RWPE2 (cell line): ENCODE measurements at regions not wholly inside any gene's neighbourhood (a gene's known extent, or its start where the extent isn't known, plus 50 kb on each side); places are given as distances from the start of the nearest gene placed in this dataset.
A peak's percentile ranks its signal among the peaks of the same experiment; 100 is the strongest.
"Not testable (repeated sequence)": the region's sequence is repeated elsewhere in the genome, so short reads cannot be mapped to it uniquely, and the experiment has no call there.

ENCODE experiments used
- ATAC-seq: fragments of 200-7000 bp; cut with Tn5 transposase; 3 replicates; pipeline ENCODE4 v1.9.1; 2021; ENCODE audit warnings: low read depth
- DNase-seq: peaks from one replicate; pipeline ENCODE4 v3.0.0-alpha.2; 2020; ENCODE audit warnings: low spot score
- H3K27ac ChIP-seq: fragments of 450-650 bp; 2 replicates; pipeline ENCODE4 v1.5.1; 2017; ENCODE audit warnings: mild to moderate bottlenecking; ENCODE audit not compliant: poor library complexity, severe bottlenecking
- H3K27me3 ChIP-seq: fragments of 250-450 bp; sonication (Bioruptor Pico); 2 replicates; pipeline ENCODE4 v1.5.1; 2021; ENCODE audit warnings: mild to moderate bottlenecking, moderate library complexity; ENCODE audit not compliant: insufficient read depth, poor library complexity, severe bottlenecking
- H3K36me3 ChIP-seq: fragments of 250-450 bp; sonication (Bioruptor Pico); 2 replicates; pipeline ENCODE4 v1.5.1; 2020; ENCODE audit warnings: low read depth, mild to moderate bottlenecking, moderate library complexity
- H3K4me1 ChIP-seq: fragments of 250-450 bp; sonication (Bioruptor Pico); 2 replicates; pipeline ENCODE4 v1.5.1; 2021; ENCODE audit warnings: mild to moderate bottlenecking, moderate library complexity; ENCODE audit not compliant: insufficient read depth, poor library complexity, severe bottlenecking
- H3K4me3 ChIP-seq: fragments of 250-450 bp; sonication (Bioruptor Pico); 2 replicates; pipeline ENCODE4 v1.5.1; 2021; ENCODE audit warnings: mild to moderate bottlenecking, moderate library complexity; ENCODE audit not compliant: severe bottlenecking
- H3K9me3 ChIP-seq: fragments of 250-450 bp; sonication (Bioruptor Pico); 2 replicates; pipeline ENCODE4 v1.5.1; 2021; ENCODE audit warnings: mild to moderate bottlenecking, moderate library complexity; ENCODE audit not compliant: severe bottlenecking
- CTCF ChIP-seq: fragments of 450-650 bp; IDR thresholded peaks from one replicate; pipeline ENCODE4 v1.5.1; 2017; ENCODE audit warnings: mild to moderate bottlenecking, moderate library complexity; ENCODE audit not compliant: poor library complexity, severe bottlenecking

- no peak overlapping the region for H3K4me3 ChIP-seq
- DNase-seq, result no peak
- TF ChIP-seq CTCF, result no peak
- ATAC-seq, result 0 out of 3 replicates have a peak, but pooled peaks have one; percentile 45
- H3K36me3 ChIP-seq, result no peaks in the 10 kb centered on the region
- H3K27me3 ChIP-seq, result no peaks in the 10 kb centered on the region
- H3K9me3 ChIP-seq, result peaks cover 21% of the 10 kb centered on the region
- no peaks in the 10 kb centered on the region for H3K4me1 ChIP-seq
- H3K27ac ChIP-seq, result no peak overlapping the region
Measured at GRCh38 chr2:89837962-89838625, 1146.6 kb downstream of the RPIA start.

GRCh38 chr2:89840175-89840574 lies 1148.7 kb downstream of the RPIA start:
- H3K27me3 ChIP-seq, ATAC-seq, H3K36me3 ChIP-seq, H3K27ac ChIP-seq, H3K4me3 ChIP-seq, H3K4me1 ChIP-seq, DNase-seq: not testable (repeated sequence)
- H3K9me3 ChIP-seq, result peaks cover 12% of the 10 kb centered on the region

GRCh38 chr2:89840781-89841475 lies 1149.5 kb downstream of the RPIA start:
- ATAC-seq, result peak; percentile 46; the same call in 2 of the 3 replicates
- H3K9me3 ChIP-seq, DNase-seq: not testable (repeated sequence)

GRCh38 chr2:89841476-89841840 lies 1150.0 kb downstream of the RPIA start:
- no peaks in the 10 kb centered on the region for H3K36me3 ChIP-seq
- DNase-seq (no peak), ATAC-seq (no peak)
- TF ChIP-seq CTCF, result no peak
- no peaks in the 10 kb centered on the region for H3K4me1 ChIP-seq
- peaks cover 2% of the 10 kb centered on the region for H3K27me3 ChIP-seq
- H3K9me3 ChIP-seq, result peaks cover 7% of the 10 kb centered on the region
- H3K4me3 ChIP-seq, result no peak overlapping the region
- no peak overlapping the region for H3K27ac ChIP-seq

More at GRCh38 chr2:89840781-89841475, 1149.5 kb downstream of the RPIA start:
- H3K36me3 ChIP-seq, H3K27ac ChIP-seq, H3K4me3 ChIP-seq, H3K27me3 ChIP-seq, H3K4me1 ChIP-seq: not testable (repeated sequence)

GRCh38 chr2:89842180-89842908 lies 1150.9 kb downstream of the RPIA start:
- no peak for TF ChIP-seq CTCF
- H3K27me3 ChIP-seq, result peaks cover 9% of the 10 kb centered on the region
- H3K36me3 ChIP-seq, result no peaks in the 10 kb centered on the region
- no peak overlapping the region for H3K27ac ChIP-seq
- no peaks in the 10 kb centered on the region for H3K4me1 ChIP-seq
- H3K9me3 ChIP-seq, result peaks cover 7% of the 10 kb centered on the region
- H3K4me3 ChIP-seq, result no peak overlapping the region
- DNase-seq (no peak), ATAC-seq (no peak)
